ENCODE measurements at regions not wholly inside any gene's neighbourhood (a gene's known extent, or its start where the extent isn't known, plus 50 kb on each side); places are given as distances from the start of the nearest gene placed in this dataset.

DNA sequence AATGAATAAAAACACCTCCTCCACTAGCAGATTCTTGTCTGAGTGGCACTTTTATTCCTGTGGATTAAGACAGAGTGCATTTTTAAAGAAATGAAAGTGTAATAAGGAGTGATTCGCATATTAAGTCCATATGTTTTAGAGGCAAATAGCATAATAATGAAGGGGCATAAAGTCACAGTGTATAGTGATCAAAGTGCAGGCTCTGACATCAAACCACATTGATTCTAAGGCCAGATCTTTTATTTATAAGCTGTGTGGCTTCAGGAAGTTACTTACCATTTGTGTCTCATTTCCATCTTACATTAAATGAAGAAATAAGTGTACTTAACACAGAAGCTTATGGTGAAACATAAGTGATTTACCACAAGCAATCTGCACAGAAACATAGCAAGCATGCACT, 332.8 kb downstream of the GASK1B start:
- Histone ChIP-seq H3K27ac (no peak overlapping the region), H3K27me3 (no peaks in the 10 kb centered on the region), H3K4me3 (no peak overlapping the region), H3K36me3 (no peaks in the 10 kb centered on the region), H3K9me3 (no peaks in the 10 kb centered on the region), H3K4me1 (no peaks in the 10 kb centered on the region)
- in situ Hi-C loops (cut with MboI; ENCODE audit: low sequenced_read_pairs in 4 of 4) (no loop called here), intact Hi-C loops (cut with DNase I; ENCODE audit: low total_unique reads) (no loop called here)
- ATAC-seq = no peak
- no peak for DNase-seq
- no peak for TF ChIP-seq POLR2A (IDR thresholded peaks at IDR 0.05)
- TF ChIP-seq, protein P1, sequence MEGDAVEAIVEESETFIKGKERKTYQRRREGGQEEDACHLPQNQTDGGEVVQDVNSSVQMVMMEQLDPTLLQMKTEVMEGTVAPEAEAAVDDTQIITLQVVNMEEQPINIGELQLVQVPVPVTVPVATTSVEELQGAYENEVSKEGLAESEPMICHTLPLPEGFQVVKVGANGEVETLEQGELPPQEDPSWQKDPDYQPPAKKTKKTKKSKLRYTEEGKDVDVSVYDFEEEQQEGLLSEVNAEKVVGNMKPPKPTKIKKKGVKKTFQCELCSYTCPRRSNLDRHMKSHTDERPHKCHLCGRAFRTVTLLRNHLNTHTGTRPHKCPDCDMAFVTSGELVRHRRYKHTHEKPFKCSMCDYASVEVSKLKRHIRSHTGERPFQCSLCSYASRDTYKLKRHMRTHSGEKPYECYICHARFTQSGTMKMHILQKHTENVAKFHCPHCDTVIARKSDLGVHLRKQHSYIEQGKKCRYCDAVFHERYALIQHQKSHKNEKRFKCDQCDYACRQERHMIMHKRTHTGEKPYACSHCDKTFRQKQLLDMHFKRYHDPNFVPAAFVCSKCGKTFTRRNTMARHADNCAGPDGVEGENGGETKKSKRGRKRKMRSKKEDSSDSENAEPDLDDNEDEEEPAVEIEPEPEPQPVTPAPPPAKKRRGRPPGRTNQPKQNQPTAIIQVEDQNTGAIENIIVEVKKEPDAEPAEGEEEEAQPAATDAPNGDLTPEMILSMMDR (IDR thresholded peaks at IDR 0.05 in 4 of 5, conservative IDR thresholded peaks at IDR 0.05 in 1 of 5) = no peak

DNA sequence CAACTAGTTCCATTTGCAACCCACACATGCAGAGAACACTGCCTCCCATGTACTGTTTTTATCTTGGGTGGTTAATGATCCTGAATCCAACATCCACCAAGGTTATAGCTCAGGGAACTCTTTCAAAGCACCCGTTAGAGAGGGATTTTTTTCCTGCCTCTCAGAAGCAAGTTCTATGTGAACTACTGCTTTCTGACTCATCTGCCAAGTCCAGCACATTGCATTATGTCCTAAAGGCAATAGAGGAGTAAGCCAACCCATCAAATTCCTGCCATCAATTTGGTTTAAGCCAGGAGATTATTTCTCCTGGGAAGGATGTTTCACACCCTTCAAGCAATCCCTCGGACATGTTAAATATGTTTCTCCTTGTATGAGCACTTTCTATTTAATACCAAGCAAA, 334.5 kb downstream of the GASK1B start:
- in situ Hi-C loops (cut with MboI; ENCODE audit: low sequenced_read_pairs in 4 of 4) = no loop called here
- Histone ChIP-seq H3K27ac (no peak overlapping the region), H3K4me3 (no peak overlapping the region), H3K9me3 (no peaks in the 10 kb centered on the region), H3K36me3 (no peaks in the 10 kb centered on the region), H3K4me1 (no peaks in the 10 kb centered on the region), H3K27me3 (no peaks in the 10 kb centered on the region)
- intact Hi-C loops (cut with DNase I; ENCODE audit: low total_unique reads) = no loop called here
- TF ChIP-seq, protein P1 (IDR thresholded peaks at IDR 0.05 in 4 of 5, conservative IDR thresholded peaks at IDR 0.05 in 1 of 5) = no peak
- TF ChIP-seq POLR2A (IDR thresholded peaks at IDR 0.05) = no peak
- ATAC-seq = no peak
- no peak for DNase-seq

DNA sequence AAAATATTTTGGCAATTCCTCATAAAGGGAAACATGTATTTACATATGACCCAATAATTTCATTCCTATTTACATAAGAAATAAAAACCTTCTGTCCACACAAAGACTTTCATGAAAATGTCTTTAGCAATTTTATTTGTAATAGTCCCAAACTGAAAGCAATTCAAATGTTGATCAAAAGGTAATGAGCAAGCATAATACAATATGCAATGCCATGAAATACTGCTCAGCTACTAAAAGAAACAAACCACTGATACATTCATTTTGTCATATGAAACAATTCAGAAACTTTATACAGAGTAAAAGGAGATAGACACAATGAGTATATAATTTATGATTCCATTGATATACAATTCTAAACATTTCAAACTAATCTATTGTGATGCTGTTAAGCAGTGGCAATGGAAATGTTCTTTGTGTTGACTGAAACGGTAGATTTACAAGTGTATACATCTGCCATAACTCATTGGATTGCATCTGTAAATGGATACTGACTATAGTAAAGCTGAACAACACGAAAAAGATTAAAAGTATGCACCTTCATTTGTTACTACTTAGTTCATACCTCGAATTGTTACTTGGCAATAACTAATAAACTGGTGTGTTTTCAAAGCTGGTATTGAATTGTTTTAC, 335.6 kb downstream of the GASK1B start:
- in situ Hi-C loops (cut with MboI; ENCODE audit: low sequenced_read_pairs in 4 of 4) (no loop called here), intact Hi-C loops (cut with DNase I; ENCODE audit: low total_unique reads) (no loop called here)
- H3K27ac ChIP-seq = no peak overlapping the region
- no peaks in the 10 kb centered on the region for H3K36me3 ChIP-seq
- H3K27me3 ChIP-seq = no peaks in the 10 kb centered on the region
- no peak overlapping the region for H3K4me3 ChIP-seq
- ATAC-seq (no peak), DNase-seq (no peak)
- no peak for TF ChIP-seq POLR2A (IDR thresholded peaks at IDR 0.05)
- TF ChIP-seq, protein P1 (IDR thresholded peaks at IDR 0.05 in 4 of 5, conservative IDR thresholded peaks at IDR 0.05 in 1 of 5) = no peak
- no peaks in the 10 kb centered on the region for H3K4me1 ChIP-seq
- H3K9me3 ChIP-seq = no peaks in the 10 kb centered on the region

DNA sequence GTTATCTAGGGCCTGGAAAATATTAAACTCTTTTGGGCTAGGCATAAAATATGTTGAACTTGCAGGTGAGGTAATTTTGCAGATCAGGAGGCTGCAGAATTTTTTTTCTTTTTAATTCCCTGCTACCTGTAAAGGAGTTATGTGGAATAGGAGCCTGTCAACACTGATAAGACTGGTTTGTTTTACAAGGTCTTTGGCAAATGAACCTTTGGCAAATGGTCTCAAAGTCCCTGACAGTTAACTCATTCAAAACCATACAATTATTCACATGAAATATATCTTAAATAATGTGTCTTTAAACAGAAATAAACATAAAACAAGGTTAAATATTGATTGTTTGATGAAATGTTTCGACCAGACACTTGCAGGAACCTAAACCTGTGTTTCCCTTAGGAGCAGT, 340.2 kb downstream of the GASK1B start:
- Histone ChIP-seq H3K4me3 (no peak overlapping the region), H3K27ac (no peak overlapping the region), H3K4me1 (no peaks in the 10 kb centered on the region), H3K27me3 (no peaks in the 10 kb centered on the region), H3K9me3 (no peaks in the 10 kb centered on the region), H3K36me3 (no peaks in the 10 kb centered on the region)
- ATAC-seq = no peak
- no peak for DNase-seq
- TF ChIP-seq POLR2A (IDR thresholded peaks at IDR 0.05) = no peak
- TF ChIP-seq, protein P1 (IDR thresholded peaks at IDR 0.05 in 4 of 5, conservative IDR thresholded peaks at IDR 0.05 in 1 of 5) = no peak
- intact Hi-C loops (cut with DNase I; ENCODE audit: low total_unique reads) = no loop called here
- in situ Hi-C loops (cut with MboI; ENCODE audit: low sequenced_read_pairs in 4 of 4) = no loop called here

DNA sequence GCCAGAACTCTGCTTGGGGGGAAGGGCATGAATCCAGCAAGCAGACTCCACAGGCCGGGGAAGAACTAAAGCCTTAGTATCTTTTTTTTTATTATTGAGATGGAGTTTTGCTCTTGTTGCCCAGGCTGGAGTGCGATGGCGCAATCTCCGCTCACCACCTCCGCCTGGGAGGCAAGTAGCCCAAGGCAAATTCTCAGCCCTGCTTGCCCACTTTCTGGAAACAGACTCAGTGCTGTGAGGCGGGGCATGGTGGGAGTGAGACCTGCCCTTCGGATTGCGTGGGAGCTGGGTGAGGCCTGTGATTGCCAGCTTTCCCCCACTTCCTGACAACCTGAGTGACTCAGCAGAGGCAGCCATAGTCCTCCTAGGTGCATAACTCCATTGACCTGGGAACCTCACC, 348.8 kb downstream of the GASK1B start:
- TF ChIP-seq, protein P1 (IDR thresholded peaks at IDR 0.05 in 4 of 5, conservative IDR thresholded peaks at IDR 0.05 in 1 of 5) = no peak
- no peak for TF ChIP-seq POLR2A (IDR thresholded peaks at IDR 0.05)
- intact Hi-C loops (cut with DNase I; ENCODE audit: low total_unique reads) (no loop called here), in situ Hi-C loops (cut with MboI; ENCODE audit: low sequenced_read_pairs in 4 of 4) (no loop called here)
- no peaks in the 10 kb centered on the region for H3K27me3 ChIP-seq
- no peaks in the 10 kb centered on the region for H3K4me1 ChIP-seq
- H3K9me3 ChIP-seq = no peaks in the 10 kb centered on the region
- H3K36me3 ChIP-seq = no peaks in the 10 kb centered on the region
- no peak for ATAC-seq
- no peak overlapping the region for H3K4me3 ChIP-seq
- DNase-seq = no peak
- H3K27ac ChIP-seq = no peak overlapping the region
